ENCODE measurements at regions not wholly inside any gene's neighbourhood (a gene's known extent, or its start where the extent isn't known, plus 50 kb on each side); places are given as distances from the start of the nearest gene placed in this dataset.

DNA sequence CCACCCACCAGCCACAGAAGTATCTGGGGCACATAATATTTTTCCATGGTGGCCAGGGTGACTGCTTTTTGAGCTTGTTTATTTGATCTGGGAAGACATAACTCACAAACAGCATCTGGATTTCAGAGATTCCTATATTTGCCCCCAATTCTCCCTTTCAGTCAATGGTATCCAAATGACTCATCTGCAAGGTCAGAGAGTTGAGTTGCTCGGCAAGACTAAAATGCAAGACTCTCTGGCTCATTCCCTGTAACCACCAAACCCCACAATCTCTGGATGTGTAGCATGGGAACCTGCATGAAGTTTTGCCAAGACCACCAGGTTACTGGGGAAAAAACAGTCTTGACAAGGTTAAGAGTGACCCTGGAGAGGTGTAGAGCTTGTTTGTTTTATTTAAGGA is 174.9 kb upstream of the FAR2 start:
- TF ChIP-seq, protein P1, sequence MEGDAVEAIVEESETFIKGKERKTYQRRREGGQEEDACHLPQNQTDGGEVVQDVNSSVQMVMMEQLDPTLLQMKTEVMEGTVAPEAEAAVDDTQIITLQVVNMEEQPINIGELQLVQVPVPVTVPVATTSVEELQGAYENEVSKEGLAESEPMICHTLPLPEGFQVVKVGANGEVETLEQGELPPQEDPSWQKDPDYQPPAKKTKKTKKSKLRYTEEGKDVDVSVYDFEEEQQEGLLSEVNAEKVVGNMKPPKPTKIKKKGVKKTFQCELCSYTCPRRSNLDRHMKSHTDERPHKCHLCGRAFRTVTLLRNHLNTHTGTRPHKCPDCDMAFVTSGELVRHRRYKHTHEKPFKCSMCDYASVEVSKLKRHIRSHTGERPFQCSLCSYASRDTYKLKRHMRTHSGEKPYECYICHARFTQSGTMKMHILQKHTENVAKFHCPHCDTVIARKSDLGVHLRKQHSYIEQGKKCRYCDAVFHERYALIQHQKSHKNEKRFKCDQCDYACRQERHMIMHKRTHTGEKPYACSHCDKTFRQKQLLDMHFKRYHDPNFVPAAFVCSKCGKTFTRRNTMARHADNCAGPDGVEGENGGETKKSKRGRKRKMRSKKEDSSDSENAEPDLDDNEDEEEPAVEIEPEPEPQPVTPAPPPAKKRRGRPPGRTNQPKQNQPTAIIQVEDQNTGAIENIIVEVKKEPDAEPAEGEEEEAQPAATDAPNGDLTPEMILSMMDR (IDR thresholded peaks at IDR 0.05; ENCODE audit: poor library complexity, severe bottlenecking), result no peak
- TF ChIP-seq MXI1 (conservative IDR thresholded peaks at IDR 0.05; ENCODE audit: poor library complexity, severe bottlenecking), result no peak
- no peak for TF ChIP-seq POLR2AphosphoS5 (IDR thresholded peaks at IDR 0.05)
- TF ChIP-seq TAF1 (IDR thresholded peaks at IDR 0.05; ENCODE audit: low read depth), result no peak
- TF ChIP-seq EZH2 (IDR thresholded peaks at IDR 0.05; ENCODE audit: borderline replicate concordance, insufficient read depth, low read length, poor library complexity, severe bottlenecking), result no peak
- TF ChIP-seq, protein P2, sequence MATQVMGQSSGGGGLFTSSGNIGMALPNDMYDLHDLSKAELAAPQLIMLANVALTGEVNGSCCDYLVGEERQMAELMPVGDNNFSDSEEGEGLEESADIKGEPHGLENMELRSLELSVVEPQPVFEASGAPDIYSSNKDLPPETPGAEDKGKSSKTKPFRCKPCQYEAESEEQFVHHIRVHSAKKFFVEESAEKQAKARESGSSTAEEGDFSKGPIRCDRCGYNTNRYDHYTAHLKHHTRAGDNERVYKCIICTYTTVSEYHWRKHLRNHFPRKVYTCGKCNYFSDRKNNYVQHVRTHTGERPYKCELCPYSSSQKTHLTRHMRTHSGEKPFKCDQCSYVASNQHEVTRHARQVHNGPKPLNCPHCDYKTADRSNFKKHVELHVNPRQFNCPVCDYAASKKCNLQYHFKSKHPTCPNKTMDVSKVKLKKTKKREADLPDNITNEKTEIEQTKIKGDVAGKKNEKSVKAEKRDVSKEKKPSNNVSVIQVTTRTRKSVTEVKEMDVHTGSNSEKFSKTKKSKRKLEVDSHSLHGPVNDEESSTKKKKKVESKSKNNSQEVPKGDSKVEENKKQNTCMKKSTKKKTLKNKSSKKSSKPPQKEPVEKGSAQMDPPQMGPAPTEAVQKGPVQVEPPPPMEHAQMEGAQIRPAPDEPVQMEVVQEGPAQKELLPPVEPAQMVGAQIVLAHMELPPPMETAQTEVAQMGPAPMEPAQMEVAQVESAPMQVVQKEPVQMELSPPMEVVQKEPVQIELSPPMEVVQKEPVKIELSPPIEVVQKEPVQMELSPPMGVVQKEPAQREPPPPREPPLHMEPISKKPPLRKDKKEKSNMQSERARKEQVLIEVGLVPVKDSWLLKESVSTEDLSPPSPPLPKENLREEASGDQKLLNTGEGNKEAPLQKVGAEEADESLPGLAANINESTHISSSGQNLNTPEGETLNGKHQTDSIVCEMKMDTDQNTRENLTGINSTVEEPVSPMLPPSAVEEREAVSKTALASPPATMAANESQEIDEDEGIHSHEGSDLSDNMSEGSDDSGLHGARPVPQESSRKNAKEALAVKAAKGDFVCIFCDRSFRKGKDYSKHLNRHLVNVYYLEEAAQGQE (IDR thresholded peaks at IDR 0.05; ENCODE audit: borderline replicate concordance), result no peak
- TF ChIP-seq SMC3 (conservative IDR thresholded peaks at IDR 0.05; ENCODE audit: poor library complexity), result no peak
